PC-3 (cell line): ENCODE measurements at regions not wholly inside any gene's neighbourhood (a gene's known extent, or its start where the extent isn't known, plus 50 kb on each side); places are given as distances from the start of the nearest gene placed in this dataset.

ENCODE experiments used
- EZH2 ChIP-seq: fragments of 300-600 bp; sonication (generic); IDR thresholded peaks from one replicate; pipeline ENCODE4 v1.6.1; 2017; ENCODE audit warnings: antibody characterized with exemption, mild to moderate bottlenecking, low read length; ENCODE audit not compliant: unreplicated experiment
- EZH2phosphoT487 ChIP-seq: fragments of 300-600 bp; sonication (generic); IDR thresholded peaks from 2 replicates; pipeline ENCODE4 v1.6.1; 2018; ENCODE audit warnings: mild to moderate bottlenecking, antibody characterized with exemption, low read length, borderline replicate concordance
- TF ChIP-seq, protein P1 (sequence below): fragments of 300-600 bp; sonication (generic); conservative IDR thresholded peaks from 2 replicates; pipeline ENCODE4 v1.5.1; 2017; ENCODE audit warnings: antibody characterized with exemption, low read depth, mild to moderate bottlenecking, low read length

DNA sequence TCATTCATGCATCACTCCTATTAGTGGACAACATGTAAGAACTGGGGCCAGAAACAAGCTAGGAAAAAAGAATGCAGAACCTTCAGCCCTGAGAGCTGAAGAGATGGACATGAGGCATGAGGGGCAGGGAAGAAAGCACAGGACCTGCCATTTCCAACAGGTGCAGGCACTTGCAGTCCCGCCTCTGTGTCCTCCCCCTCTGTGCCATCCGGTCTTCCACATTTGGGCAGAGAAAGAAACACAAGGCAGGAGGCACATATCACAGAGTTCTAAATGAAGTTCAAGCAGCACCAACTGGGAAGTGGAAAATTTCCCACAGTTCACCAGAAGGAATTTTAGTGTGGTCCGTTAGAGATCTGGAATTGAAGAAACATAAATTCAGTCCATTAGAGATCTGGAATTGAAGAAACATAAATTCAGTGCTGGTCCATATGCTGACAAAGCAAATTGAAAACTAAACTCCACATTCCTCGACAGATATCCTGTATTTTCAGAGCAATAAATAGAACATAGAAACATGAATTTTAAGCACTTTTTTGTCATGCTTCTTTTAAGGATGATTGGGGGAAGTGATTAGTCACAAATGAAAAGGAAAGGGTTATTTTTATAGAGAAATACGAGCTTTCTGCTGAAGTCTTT is 57.2 kb upstream of the DAPP1 start:
- TF ChIP-seq, protein P1, sequence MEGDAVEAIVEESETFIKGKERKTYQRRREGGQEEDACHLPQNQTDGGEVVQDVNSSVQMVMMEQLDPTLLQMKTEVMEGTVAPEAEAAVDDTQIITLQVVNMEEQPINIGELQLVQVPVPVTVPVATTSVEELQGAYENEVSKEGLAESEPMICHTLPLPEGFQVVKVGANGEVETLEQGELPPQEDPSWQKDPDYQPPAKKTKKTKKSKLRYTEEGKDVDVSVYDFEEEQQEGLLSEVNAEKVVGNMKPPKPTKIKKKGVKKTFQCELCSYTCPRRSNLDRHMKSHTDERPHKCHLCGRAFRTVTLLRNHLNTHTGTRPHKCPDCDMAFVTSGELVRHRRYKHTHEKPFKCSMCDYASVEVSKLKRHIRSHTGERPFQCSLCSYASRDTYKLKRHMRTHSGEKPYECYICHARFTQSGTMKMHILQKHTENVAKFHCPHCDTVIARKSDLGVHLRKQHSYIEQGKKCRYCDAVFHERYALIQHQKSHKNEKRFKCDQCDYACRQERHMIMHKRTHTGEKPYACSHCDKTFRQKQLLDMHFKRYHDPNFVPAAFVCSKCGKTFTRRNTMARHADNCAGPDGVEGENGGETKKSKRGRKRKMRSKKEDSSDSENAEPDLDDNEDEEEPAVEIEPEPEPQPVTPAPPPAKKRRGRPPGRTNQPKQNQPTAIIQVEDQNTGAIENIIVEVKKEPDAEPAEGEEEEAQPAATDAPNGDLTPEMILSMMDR, result no peak
- no peak for TF ChIP-seq EZH2
- no peak for TF ChIP-seq EZH2phosphoT487
